GM23338 (cell line): ENCODE measurements at regions not wholly inside any gene's neighbourhood (a gene's known extent, or its start where the extent isn't known, plus 50 kb on each side); places are given as distances from the start of the nearest gene placed in this dataset.

ENCODE experiments used
- ATAC-seq: fragments of 200-7000 bp; cut with Tn5 transposase; 3 replicates; pipeline ENCODE4 v1.9.1; 2020
- DNase-seq: peaks from one replicate; pipeline ENCODE4 v3.0.0-alpha.2; 2015; ENCODE audit warnings: low spot score
- H2AFZ ChIP-seq: fragments of 200-600 bp; sonication (generic); 2 replicates; pipeline ENCODE4 v1.8.0; 2016; ENCODE audit warnings: antibody characterized with exemption, mild to moderate bottlenecking, moderate library complexity
- H3F3A ChIP-seq: fragments of 200-600 bp; sonication (generic); replicated peaks from 2 replicates; pipeline ENCODE4 v1.8.0; 2017; ENCODE audit warnings: antibody characterized with exemption, mixed run types, low read depth
- H3K27ac ChIP-seq: fragments of 200-600 bp; sonication (generic); 2 replicates; pipeline ENCODE4 v1.6.1; 2016; ENCODE audit warnings: low read depth
- H3K27me3 ChIP-seq: fragments of 200-600 bp; sonication (generic); 2 replicates; pipeline ENCODE4 v1.8.0; 2016; ENCODE audit warnings: mild to moderate bottlenecking, mixed run types, moderate library complexity; ENCODE audit not compliant: insufficient read depth
- H3K36me3 ChIP-seq: fragments of 200-600 bp; sonication (generic); 2 replicates; pipeline ENCODE4 v1.8.0; 2016; ENCODE audit warnings: mild to moderate bottlenecking; ENCODE audit not compliant: insufficient read depth
- H3K4me1 ChIP-seq: fragments of 200-600 bp; sonication (generic); 2 replicates; pipeline ENCODE4 v1.8.0; 2016; ENCODE audit warnings: mild to moderate bottlenecking, moderate library complexity; ENCODE audit not compliant: insufficient read depth
- H3K4me2 ChIP-seq: fragments of 200-600 bp; sonication (generic); 2 replicates; pipeline ENCODE4 v1.7.1; 2017; ENCODE audit warnings: mixed run types
- H3K4me3 ChIP-seq: fragments of 200-600 bp; sonication (generic); 2 replicates; pipeline ENCODE4 v1.6.1; 2016; ENCODE audit warnings: mixed run types
- H3K79me2 ChIP-seq: fragments of 200-600 bp; sonication (generic); replicated peaks from 2 replicates; pipeline ENCODE4 v1.8.0; 2017; ENCODE audit warnings: mild to moderate bottlenecking; ENCODE audit not compliant: insufficient read depth
- H3K9me2 ChIP-seq: fragments of 200-600 bp; sonication (generic); 2 replicates; pipeline ENCODE4 v1.8.0; 2017; ENCODE audit not compliant: insufficient read depth
- H4K20me1 ChIP-seq: fragments of 200-600 bp; sonication (generic); replicated peaks from 2 replicates; pipeline ENCODE4 v1.8.0; 2017; ENCODE audit warnings: mild to moderate bottlenecking; ENCODE audit not compliant: insufficient read depth
- H3K27ac Mint-ChIP-seq: 2 replicates; pipeline ENCODE4 v1.8.0; 2020; ENCODE audit warnings: inconsistent platforms, mild to moderate bottlenecking, moderate library complexity, mixed read lengths
- H3K27me3 Mint-ChIP-seq: 3 replicates; pipeline ENCODE4 v1.8.0; 2022; ENCODE audit warnings: low read depth, mild to moderate bottlenecking, moderate library complexity, mixed read lengths, inconsistent platforms; ENCODE audit not compliant: insufficient read depth, poor library complexity
- H3K36me3 Mint-ChIP-seq: 3 replicates; pipeline ENCODE4 v1.8.0; 2021; ENCODE audit warnings: low read depth, mild to moderate bottlenecking, inconsistent platforms, moderate library complexity, mixed read lengths
- H3K4me1 Mint-ChIP-seq: 3 replicates; pipeline ENCODE4 v1.8.0; 2020; ENCODE audit warnings: mild to moderate bottlenecking, inconsistent platforms, mixed read lengths
- H3K4me3 Mint-ChIP-seq: 3 replicates; pipeline ENCODE4 v1.8.0; 2021; ENCODE audit warnings: moderate library complexity, mild to moderate bottlenecking, inconsistent platforms, mixed read lengths
- H3K9me3 Mint-ChIP-seq: 3 replicates; pipeline ENCODE4 v1.8.0; 2020; ENCODE audit warnings: moderate library complexity, mild to moderate bottlenecking, inconsistent platforms, mixed read lengths
- CREB1 ChIP-seq: fragments of 250-450 bp; sonication (Bioruptor Pico); IDR thresholded peaks from 2 replicates; pipeline ENCODE4 v1.5.0; 2020; ENCODE audit warnings: low read depth, mild to moderate bottlenecking, moderate library complexity
- EZH2phosphoT487 ChIP-seq: fragments of 200-600 bp; sonication (generic); IDR thresholded peaks from one replicate; pipeline ENCODE4 v1.8.1; 2018; ENCODE audit warnings: antibody characterized with exemption; ENCODE audit not compliant: unreplicated experiment
- JUNB ChIP-seq: IDR thresholded peaks from one replicate; pipeline ENCODE4 v1.6.1; 2016; ENCODE audit warnings: antibody characterized with exemption; ENCODE audit not compliant: unreplicated experiment
- POLR2AphosphoS5 ChIP-seq: IDR thresholded peaks from 2 replicates; pipeline ENCODE4 v1.6.1; 2016; ENCODE audit warnings: antibody characterized with exemption, low read depth
- ZNF331 ChIP-seq: fragments of 250-450 bp; sonication (Bioruptor Pico); IDR thresholded peaks from 2 replicates; pipeline ENCODE4 v1.5.0; 2020; ENCODE audit warnings: low read depth, mild to moderate bottlenecking, moderate library complexity
- ZNF462 ChIP-seq: fragments of 250-450 bp; sonication (Bioruptor Pico); IDR thresholded peaks from 2 replicates; pipeline ENCODE4 v1.5.0; 2020; ENCODE audit warnings: mild to moderate bottlenecking, moderate library complexity
- TF ChIP-seq, protein P1 (sequence below), 2 experiments: fragments of 200-600 bp in 1 of 2; sonication (generic) in 1 of 2; conservative IDR thresholded peaks; 2 replicates each; pipeline versions ENCODE4 v1.5.1 to v1.6.1; 2016 to 2017; ENCODE audit warnings: antibody characterized with exemption in 2 of 2, low read depth in 2 of 2, mild to moderate bottlenecking in 2 of 2, moderate library complexity in 1 of 2
- TF ChIP-seq, protein P2 (sequence below): IDR thresholded peaks from 2 replicates; pipeline ENCODE4 v1.6.1; 2016; ENCODE audit warnings: antibody characterized with exemption

- Histone ChIP-seq H3K27ac (no peak overlapping the region), H3F3A (no peaks in the 10 kb centered on the region), H3K9me2 (no peaks in the 10 kb centered on the region), H4K20me1 (no peaks in the 10 kb centered on the region), H3K4me3 (no peak overlapping the region), H3K4me1 (no peaks in the 10 kb centered on the region), H3K4me2 (no peak overlapping the region), H3K36me3 (no peaks in the 10 kb centered on the region), H3K27me3 (no peaks in the 10 kb centered on the region), H2AFZ (no peak overlapping the region), H3K79me2 (no peaks in the 10 kb centered on the region)
- Mint-ChIP-seq H3K27me3 (peaks cover 2% of the 10 kb centered on the region), H3K27ac (no peak overlapping the region), H3K36me3 (no peaks in the 10 kb centered on the region), H3K4me3 (no peak overlapping the region), H3K9me3 (no peaks in the 10 kb centered on the region), H3K4me1 (no peaks in the 10 kb centered on the region)
- TF ChIP-seq EZH2phosphoT487: no peak
- no peak for TF ChIP-seq ZNF331
- TF ChIP-seq, protein P1, sequence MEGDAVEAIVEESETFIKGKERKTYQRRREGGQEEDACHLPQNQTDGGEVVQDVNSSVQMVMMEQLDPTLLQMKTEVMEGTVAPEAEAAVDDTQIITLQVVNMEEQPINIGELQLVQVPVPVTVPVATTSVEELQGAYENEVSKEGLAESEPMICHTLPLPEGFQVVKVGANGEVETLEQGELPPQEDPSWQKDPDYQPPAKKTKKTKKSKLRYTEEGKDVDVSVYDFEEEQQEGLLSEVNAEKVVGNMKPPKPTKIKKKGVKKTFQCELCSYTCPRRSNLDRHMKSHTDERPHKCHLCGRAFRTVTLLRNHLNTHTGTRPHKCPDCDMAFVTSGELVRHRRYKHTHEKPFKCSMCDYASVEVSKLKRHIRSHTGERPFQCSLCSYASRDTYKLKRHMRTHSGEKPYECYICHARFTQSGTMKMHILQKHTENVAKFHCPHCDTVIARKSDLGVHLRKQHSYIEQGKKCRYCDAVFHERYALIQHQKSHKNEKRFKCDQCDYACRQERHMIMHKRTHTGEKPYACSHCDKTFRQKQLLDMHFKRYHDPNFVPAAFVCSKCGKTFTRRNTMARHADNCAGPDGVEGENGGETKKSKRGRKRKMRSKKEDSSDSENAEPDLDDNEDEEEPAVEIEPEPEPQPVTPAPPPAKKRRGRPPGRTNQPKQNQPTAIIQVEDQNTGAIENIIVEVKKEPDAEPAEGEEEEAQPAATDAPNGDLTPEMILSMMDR (conservative IDR thresholded peaks at IDR 0.05; ENCODE audit: low read depth in 2 of 2): no peak
- no peak for TF ChIP-seq ZNF462 (CRISPR knock-in tag)
- TF ChIP-seq CREB1: no peak
- TF ChIP-seq JUNB: no peak
- TF ChIP-seq, protein P2, sequence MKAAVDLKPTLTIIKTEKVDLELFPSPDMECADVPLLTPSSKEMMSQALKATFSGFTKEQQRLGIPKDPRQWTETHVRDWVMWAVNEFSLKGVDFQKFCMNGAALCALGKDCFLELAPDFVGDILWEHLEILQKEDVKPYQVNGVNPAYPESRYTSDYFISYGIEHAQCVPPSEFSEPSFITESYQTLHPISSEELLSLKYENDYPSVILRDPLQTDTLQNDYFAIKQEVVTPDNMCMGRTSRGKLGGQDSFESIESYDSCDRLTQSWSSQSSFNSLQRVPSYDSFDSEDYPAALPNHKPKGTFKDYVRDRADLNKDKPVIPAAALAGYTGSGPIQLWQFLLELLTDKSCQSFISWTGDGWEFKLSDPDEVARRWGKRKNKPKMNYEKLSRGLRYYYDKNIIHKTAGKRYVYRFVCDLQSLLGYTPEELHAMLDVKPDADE: no peak
- no peak for TF ChIP-seq POLR2AphosphoS5
- no peak for DNase-seq
- ATAC-seq: no peak
Measured at GRCh38 chr9:88766778-88767503, 224.3 kb upstream of the S1PR3 start.
